GM23338 (cell line): ENCODE measurements at regions not wholly inside any gene's neighbourhood (a gene's known extent, or its start where the extent isn't known, plus 50 kb on each side); places are given as distances from the start of the nearest gene placed in this dataset.

Source experiments
- ATAC-seq: fragments of 200-7000 bp; cut with Tn5 transposase; 3 replicates; pipeline ENCODE4 v1.9.1; 2020
- DNase-seq: peaks from one replicate; pipeline ENCODE4 v3.0.0-alpha.2; 2015; ENCODE audit warnings: low spot score
- H2AFZ ChIP-seq: fragments of 200-600 bp; sonication (generic); 2 replicates; pipeline ENCODE4 v1.8.0; 2016; ENCODE audit warnings: antibody characterized with exemption, mild to moderate bottlenecking, moderate library complexity
- H3F3A ChIP-seq: fragments of 200-600 bp; sonication (generic); replicated peaks from 2 replicates; pipeline ENCODE4 v1.8.0; 2017; ENCODE audit warnings: antibody characterized with exemption, mixed run types, low read depth
- H3K27ac ChIP-seq: fragments of 200-600 bp; sonication (generic); 2 replicates; pipeline ENCODE4 v1.6.1; 2016; ENCODE audit warnings: low read depth
- H3K27me3 ChIP-seq: fragments of 200-600 bp; sonication (generic); 2 replicates; pipeline ENCODE4 v1.8.0; 2016; ENCODE audit warnings: mild to moderate bottlenecking, mixed run types, moderate library complexity; ENCODE audit not compliant: insufficient read depth
- H3K36me3 ChIP-seq: fragments of 200-600 bp; sonication (generic); 2 replicates; pipeline ENCODE4 v1.8.0; 2016; ENCODE audit warnings: mild to moderate bottlenecking; ENCODE audit not compliant: insufficient read depth
- H3K4me1 ChIP-seq: fragments of 200-600 bp; sonication (generic); 2 replicates; pipeline ENCODE4 v1.8.0; 2016; ENCODE audit warnings: mild to moderate bottlenecking, moderate library complexity; ENCODE audit not compliant: insufficient read depth
- H3K4me2 ChIP-seq: fragments of 200-600 bp; sonication (generic); 2 replicates; pipeline ENCODE4 v1.7.1; 2017; ENCODE audit warnings: mixed run types
- H3K4me3 ChIP-seq: fragments of 200-600 bp; sonication (generic); 2 replicates; pipeline ENCODE4 v1.6.1; 2016; ENCODE audit warnings: mixed run types
- H3K79me2 ChIP-seq: fragments of 200-600 bp; sonication (generic); replicated peaks from 2 replicates; pipeline ENCODE4 v1.8.0; 2017; ENCODE audit warnings: mild to moderate bottlenecking; ENCODE audit not compliant: insufficient read depth
- H3K9me2 ChIP-seq: fragments of 200-600 bp; sonication (generic); 2 replicates; pipeline ENCODE4 v1.8.0; 2017; ENCODE audit not compliant: insufficient read depth
- H4K20me1 ChIP-seq: fragments of 200-600 bp; sonication (generic); replicated peaks from 2 replicates; pipeline ENCODE4 v1.8.0; 2017; ENCODE audit warnings: mild to moderate bottlenecking; ENCODE audit not compliant: insufficient read depth
- H3K27ac Mint-ChIP-seq: 2 replicates; pipeline ENCODE4 v1.8.0; 2020; ENCODE audit warnings: inconsistent platforms, mild to moderate bottlenecking, moderate library complexity, mixed read lengths
- H3K27me3 Mint-ChIP-seq: 3 replicates; pipeline ENCODE4 v1.8.0; 2022; ENCODE audit warnings: low read depth, mild to moderate bottlenecking, moderate library complexity, mixed read lengths, inconsistent platforms; ENCODE audit not compliant: insufficient read depth, poor library complexity
- H3K36me3 Mint-ChIP-seq: 3 replicates; pipeline ENCODE4 v1.8.0; 2021; ENCODE audit warnings: low read depth, mild to moderate bottlenecking, inconsistent platforms, moderate library complexity, mixed read lengths
- H3K4me1 Mint-ChIP-seq: 3 replicates; pipeline ENCODE4 v1.8.0; 2020; ENCODE audit warnings: mild to moderate bottlenecking, inconsistent platforms, mixed read lengths
- H3K4me3 Mint-ChIP-seq: 3 replicates; pipeline ENCODE4 v1.8.0; 2021; ENCODE audit warnings: moderate library complexity, mild to moderate bottlenecking, inconsistent platforms, mixed read lengths
- H3K9me3 Mint-ChIP-seq: 3 replicates; pipeline ENCODE4 v1.8.0; 2020; ENCODE audit warnings: moderate library complexity, mild to moderate bottlenecking, inconsistent platforms, mixed read lengths
- CREB1 ChIP-seq: fragments of 250-450 bp; sonication (Bioruptor Pico); IDR thresholded peaks from 2 replicates; pipeline ENCODE4 v1.5.0; 2020; ENCODE audit warnings: low read depth, mild to moderate bottlenecking, moderate library complexity
- EZH2 ChIP-seq: fragments of 200-600 bp; sonication (generic); IDR thresholded peaks from one replicate; pipeline ENCODE4 v1.8.0; 2017; ENCODE audit warnings: antibody characterized with exemption, mild to moderate bottlenecking, low read depth; ENCODE audit not compliant: unreplicated experiment
- EZH2phosphoT487 ChIP-seq: fragments of 200-600 bp; sonication (generic); IDR thresholded peaks from one replicate; pipeline ENCODE4 v1.8.1; 2018; ENCODE audit warnings: antibody characterized with exemption; ENCODE audit not compliant: unreplicated experiment
- JUNB ChIP-seq: IDR thresholded peaks from one replicate; pipeline ENCODE4 v1.6.1; 2016; ENCODE audit warnings: antibody characterized with exemption; ENCODE audit not compliant: unreplicated experiment
- POLR2AphosphoS5 ChIP-seq: IDR thresholded peaks from 2 replicates; pipeline ENCODE4 v1.6.1; 2016; ENCODE audit warnings: antibody characterized with exemption, low read depth
- STAT1 ChIP-seq: IDR thresholded peaks from one replicate; pipeline ENCODE4 v1.6.1; 2016; ENCODE audit warnings: antibody characterized with exemption; ENCODE audit not compliant: unreplicated experiment
- ZNF331 ChIP-seq: fragments of 250-450 bp; sonication (Bioruptor Pico); IDR thresholded peaks from 2 replicates; pipeline ENCODE4 v1.5.0; 2020; ENCODE audit warnings: low read depth, mild to moderate bottlenecking, moderate library complexity
- TF ChIP-seq, protein P1 (sequence below): fragments of 250-450 bp; sonication (Bioruptor Pico); IDR thresholded peaks from 2 replicates; pipeline ENCODE4 v1.5.0; 2020; ENCODE audit warnings: mild to moderate bottlenecking, moderate library complexity
- TF ChIP-seq, protein P2 (sequence below): IDR thresholded peaks from one replicate; pipeline ENCODE4 v1.6.1; 2018; ENCODE audit warnings: antibody characterized with exemption; ENCODE audit not compliant: unreplicated experiment
- TF ChIP-seq, protein P3 (sequence below): IDR thresholded peaks from 2 replicates; pipeline ENCODE4 v1.6.1; 2016; ENCODE audit warnings: antibody characterized with exemption

DNA sequence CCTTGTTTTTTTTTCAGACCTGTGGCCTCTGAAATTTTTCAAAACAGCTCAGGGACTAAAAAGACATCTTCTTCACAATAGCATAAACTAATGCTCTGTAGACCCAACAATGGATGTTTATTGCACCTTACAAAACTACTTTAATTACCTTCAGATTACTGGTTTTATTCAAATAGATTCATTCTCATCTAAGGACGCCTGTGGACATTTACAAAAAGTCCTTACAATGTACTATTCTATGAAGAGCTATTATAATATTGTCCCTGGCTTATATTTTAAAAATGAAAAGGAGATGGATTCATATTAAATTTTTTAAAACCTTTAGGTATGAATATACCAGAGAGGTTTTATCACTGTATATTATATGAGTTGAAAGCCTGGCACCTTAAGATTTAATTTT is 238.4 kb upstream of the NR5A2 start:
- H3K27ac Mint-ChIP-seq = no peak overlapping the region; the same call in 1 of the 2 replicates
- no peaks in the 10 kb centered on the region for H4K20me1 ChIP-seq
- no peaks in the 10 kb centered on the region for H3F3A ChIP-seq
- no peak overlapping the region for H2AFZ ChIP-seq
- H3K27me3 ChIP-seq = no peaks in the 10 kb centered on the region
- ATAC-seq = no peak
- 0 out of 2 replicates have a peak, but pooled peaks cover 3% of the 10 kb centered on the region for H3K9me2 ChIP-seq
- H3K36me3 ChIP-seq = no peaks in the 10 kb centered on the region
- no peak for TF ChIP-seq CREB1 (CRISPR knock-in tag)
- TF ChIP-seq STAT1 = no peak
- no peak for TF ChIP-seq EZH2
- TF ChIP-seq, protein P1, sequence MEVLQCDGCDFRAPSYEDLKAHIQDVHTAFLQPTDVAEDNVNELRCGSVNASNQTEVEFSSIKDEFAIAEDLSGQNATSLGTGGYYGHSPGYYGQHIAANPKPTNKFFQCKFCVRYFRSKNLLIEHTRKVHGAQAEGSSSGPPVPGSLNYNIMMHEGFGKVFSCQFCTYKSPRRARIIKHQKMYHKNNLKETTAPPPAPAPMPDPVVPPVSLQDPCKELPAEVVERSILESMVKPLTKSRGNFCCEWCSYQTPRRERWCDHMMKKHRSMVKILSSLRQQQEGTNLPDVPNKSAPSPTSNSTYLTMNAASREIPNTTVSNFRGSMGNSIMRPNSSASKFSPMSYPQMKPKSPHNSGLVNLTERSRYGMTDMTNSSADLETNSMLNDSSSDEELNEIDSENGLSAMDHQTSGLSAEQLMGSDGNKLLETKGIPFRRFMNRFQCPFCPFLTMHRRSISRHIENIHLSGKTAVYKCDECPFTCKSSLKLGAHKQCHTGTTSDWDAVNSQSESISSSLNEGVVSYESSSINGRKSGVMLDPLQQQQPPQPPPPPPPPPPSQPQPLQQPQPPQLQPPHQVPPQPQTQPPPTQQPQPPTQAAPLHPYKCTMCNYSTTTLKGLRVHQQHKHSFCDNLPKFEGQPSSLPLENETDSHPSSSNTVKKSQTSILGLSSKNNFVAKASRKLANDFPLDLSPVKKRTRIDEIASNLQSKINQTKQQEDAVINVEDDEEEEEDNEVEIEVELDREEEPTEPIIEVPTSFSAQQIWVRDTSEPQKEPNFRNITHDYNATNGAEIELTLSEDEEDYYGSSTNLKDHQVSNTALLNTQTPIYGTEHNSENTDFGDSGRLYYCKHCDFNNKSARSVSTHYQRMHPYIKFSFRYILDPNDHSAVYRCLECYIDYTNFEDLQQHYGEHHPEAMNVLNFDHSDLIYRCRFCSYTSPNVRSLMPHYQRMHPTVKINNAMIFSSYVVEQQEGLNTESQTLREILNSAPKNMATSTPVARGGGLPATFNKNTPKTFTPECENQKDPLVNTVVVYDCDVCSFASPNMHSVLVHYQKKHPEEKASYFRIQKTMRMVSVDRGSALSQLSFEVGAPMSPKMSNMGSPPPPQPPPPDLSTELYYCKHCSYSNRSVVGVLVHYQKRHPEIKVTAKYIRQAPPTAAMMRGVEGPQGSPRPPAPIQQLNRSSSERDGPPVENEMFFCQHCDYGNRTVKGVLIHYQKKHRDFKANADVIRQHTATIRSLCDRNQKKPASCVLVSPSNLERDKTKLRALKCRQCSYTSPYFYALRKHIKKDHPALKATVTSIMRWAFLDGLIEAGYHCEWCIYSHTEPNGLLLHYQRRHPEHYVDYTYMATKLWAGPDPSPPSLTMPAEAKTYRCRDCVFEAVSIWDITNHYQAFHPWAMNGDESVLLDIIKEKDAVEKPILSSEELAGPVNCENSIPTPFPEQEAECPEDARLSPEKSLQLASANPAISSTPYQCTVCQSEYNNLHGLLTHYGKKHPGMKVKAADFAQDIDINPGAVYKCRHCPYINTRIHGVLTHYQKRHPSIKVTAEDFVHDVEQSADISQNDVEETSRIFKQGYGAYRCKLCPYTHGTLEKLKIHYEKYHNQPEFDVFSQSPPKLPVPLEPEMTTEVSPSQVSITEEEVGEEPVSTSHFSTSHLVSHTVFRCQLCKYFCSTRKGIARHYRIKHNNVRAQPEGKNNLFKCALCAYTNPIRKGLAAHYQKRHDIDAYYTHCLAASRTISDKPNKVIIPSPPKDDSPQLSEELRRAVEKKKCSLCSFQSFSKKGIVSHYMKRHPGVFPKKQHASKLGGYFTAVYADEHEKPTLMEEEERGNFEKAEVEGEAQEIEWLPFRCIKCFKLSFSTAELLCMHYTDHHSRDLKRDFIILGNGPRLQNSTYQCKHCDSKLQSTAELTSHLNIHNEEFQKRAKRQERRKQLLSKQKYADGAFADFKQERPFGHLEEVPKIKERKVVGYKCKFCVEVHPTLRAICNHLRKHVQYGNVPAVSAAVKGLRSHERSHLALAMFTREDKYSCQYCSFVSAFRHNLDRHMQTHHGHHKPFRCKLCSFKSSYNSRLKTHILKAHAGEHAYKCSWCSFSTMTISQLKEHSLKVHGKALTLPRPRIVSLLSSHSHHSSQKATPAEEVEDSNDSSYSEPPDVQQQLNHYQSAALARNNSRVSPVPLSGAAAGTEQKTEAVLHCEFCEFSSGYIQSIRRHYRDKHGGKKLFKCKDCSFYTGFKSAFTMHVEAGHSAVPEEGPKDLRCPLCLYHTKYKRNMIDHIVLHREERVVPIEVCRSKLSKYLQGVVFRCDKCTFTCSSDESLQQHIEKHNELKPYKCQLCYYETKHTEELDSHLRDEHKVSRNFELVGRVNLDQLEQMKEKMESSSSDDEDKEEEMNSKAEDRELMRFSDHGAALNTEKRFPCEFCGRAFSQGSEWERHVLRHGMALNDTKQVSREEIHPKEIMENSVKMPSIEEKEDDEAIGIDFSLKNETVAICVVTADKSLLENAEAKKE (CRISPR knock-in tag) = no peak
- TF ChIP-seq ZNF331 = no peak
- no peak for TF ChIP-seq JUNB
- TF ChIP-seq POLR2AphosphoS5 = no peak
- TF ChIP-seq EZH2phosphoT487 = no peak
- TF ChIP-seq, protein P2, sequence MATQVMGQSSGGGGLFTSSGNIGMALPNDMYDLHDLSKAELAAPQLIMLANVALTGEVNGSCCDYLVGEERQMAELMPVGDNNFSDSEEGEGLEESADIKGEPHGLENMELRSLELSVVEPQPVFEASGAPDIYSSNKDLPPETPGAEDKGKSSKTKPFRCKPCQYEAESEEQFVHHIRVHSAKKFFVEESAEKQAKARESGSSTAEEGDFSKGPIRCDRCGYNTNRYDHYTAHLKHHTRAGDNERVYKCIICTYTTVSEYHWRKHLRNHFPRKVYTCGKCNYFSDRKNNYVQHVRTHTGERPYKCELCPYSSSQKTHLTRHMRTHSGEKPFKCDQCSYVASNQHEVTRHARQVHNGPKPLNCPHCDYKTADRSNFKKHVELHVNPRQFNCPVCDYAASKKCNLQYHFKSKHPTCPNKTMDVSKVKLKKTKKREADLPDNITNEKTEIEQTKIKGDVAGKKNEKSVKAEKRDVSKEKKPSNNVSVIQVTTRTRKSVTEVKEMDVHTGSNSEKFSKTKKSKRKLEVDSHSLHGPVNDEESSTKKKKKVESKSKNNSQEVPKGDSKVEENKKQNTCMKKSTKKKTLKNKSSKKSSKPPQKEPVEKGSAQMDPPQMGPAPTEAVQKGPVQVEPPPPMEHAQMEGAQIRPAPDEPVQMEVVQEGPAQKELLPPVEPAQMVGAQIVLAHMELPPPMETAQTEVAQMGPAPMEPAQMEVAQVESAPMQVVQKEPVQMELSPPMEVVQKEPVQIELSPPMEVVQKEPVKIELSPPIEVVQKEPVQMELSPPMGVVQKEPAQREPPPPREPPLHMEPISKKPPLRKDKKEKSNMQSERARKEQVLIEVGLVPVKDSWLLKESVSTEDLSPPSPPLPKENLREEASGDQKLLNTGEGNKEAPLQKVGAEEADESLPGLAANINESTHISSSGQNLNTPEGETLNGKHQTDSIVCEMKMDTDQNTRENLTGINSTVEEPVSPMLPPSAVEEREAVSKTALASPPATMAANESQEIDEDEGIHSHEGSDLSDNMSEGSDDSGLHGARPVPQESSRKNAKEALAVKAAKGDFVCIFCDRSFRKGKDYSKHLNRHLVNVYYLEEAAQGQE = no peak
- TF ChIP-seq, protein P3, sequence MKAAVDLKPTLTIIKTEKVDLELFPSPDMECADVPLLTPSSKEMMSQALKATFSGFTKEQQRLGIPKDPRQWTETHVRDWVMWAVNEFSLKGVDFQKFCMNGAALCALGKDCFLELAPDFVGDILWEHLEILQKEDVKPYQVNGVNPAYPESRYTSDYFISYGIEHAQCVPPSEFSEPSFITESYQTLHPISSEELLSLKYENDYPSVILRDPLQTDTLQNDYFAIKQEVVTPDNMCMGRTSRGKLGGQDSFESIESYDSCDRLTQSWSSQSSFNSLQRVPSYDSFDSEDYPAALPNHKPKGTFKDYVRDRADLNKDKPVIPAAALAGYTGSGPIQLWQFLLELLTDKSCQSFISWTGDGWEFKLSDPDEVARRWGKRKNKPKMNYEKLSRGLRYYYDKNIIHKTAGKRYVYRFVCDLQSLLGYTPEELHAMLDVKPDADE = no peak
- H3K36me3 Mint-ChIP-seq = no peaks in the 10 kb centered on the region
- H3K4me1 Mint-ChIP-seq = peaks cover 18% of the 10 kb centered on the region
- no peak for DNase-seq
- H3K4me2 ChIP-seq = no peak overlapping the region
- H3K79me2 ChIP-seq = no peaks in the 10 kb centered on the region
- no peaks in the 10 kb centered on the region for H3K9me3 Mint-ChIP-seq
- no peak overlapping the region for H3K4me3 Mint-ChIP-seq
- H3K4me1 ChIP-seq = peaks cover 26% of the 10 kb centered on the region
- no peak overlapping the region for H3K4me3 ChIP-seq
- H3K27ac ChIP-seq = no peak overlapping the region
- H3K27me3 Mint-ChIP-seq = no peaks in the 10 kb centered on the region
